Right atrium auricular region (tissue), 2 donors: ENCODE measurements at regions not wholly inside any gene's neighbourhood (a gene's known extent, or its start where the extent isn't known, plus 50 kb on each side); places are given as distances from the start of the nearest gene placed in this dataset.
"Not testable (repeated sequence)": the region's sequence is repeated elsewhere in the genome, so short reads cannot be mapped to it uniquely, and the experiment has no call there.

Source experiments
- DNase-seq: peaks from one replicate; pipeline ENCODE4 v3.0.0-alpha.2; 2019; ENCODE audit warnings: low spot score
- H3K27ac ChIP-seq, 2 donors: fragments of 200-600 bp; sonication (generic); 1 replicate in 1 of 2; 2 replicates in 1 of 2; pipeline ENCODE4 v1.5.1; 2016 to 2019
- H3K27me3 ChIP-seq, 2 donors: fragments of 200-600 bp; sonication (generic); one replicate each; pipeline versions ENCODE4 v1.5.1 to v1.6.0; 2017 to 2019
- H3K36me3 ChIP-seq: fragments of 200-600 bp; sonication (generic); one replicate; pipeline ENCODE4 v1.5.1; 2016
- H3K4me1 ChIP-seq, 2 donors: fragments of 200-600 bp; sonication (generic); one replicate each; pipeline versions ENCODE4 v1.5.1 to v1.6.0; 2017 to 2019
- H3K4me3 ChIP-seq, 2 donors: fragments of 200-600 bp; sonication (generic); 1 replicate in 1 of 2; 2 replicates in 1 of 2; pipeline ENCODE4 v1.5.1; 2017 to 2019; ENCODE audit warnings: mild to moderate bottlenecking in 1 of 2, moderate library complexity in 1 of 2
- H3K9me3 ChIP-seq, 2 donors: fragments of 200-600 bp; sonication (generic); one replicate each; pipeline ENCODE4 v1.5.1; 2019
- CTCF ChIP-seq, 2 donors: fragments of 200-600 bp; sonication (generic); IDR thresholded peaks; one replicate each; pipeline ENCODE4 v1.5.1; 2019; ENCODE audit warnings: antibody characterized with exemption in 2 of 2

GRCh38 chr16:62794724-62795123, 758.5 kb upstream of the CDH8 start:
- DNase-seq = no peak
- Histone ChIP-seq H3K27me3 (no peaks in the 10 kb centered on the region), H3K36me3 (no peaks in the 10 kb centered on the region), H3K4me3 (no peak overlapping the region), H3K4me1 (no peaks in the 10 kb centered on the region), H3K27ac (no peak overlapping the region), H3K9me3 (peaks cover 0 to 3% of the 10 kb centered on the region in 2 donors)
- TF ChIP-seq CTCF (IDR thresholded peaks at IDR 0.05) = no peak

- H3K4me1 ChIP-seq, H3K36me3 ChIP-seq, H3K27me3 ChIP-seq, DNase-seq, H3K27ac ChIP-seq, H3K4me3 ChIP-seq: not testable (repeated sequence)
- H3K9me3 ChIP-seq = peaks cover 0 to 11% of the 10 kb centered on the region in 2 donors
Observed at GRCh38 chr16:62780081-62780480, 743.8 kb upstream of the CDH8 start.

- H3K27ac ChIP-seq = no peak overlapping the region
- no peaks in the 10 kb centered on the region for H3K4me1 ChIP-seq
- TF ChIP-seq CTCF (IDR thresholded peaks at IDR 0.05) = no peak
- H3K27me3 ChIP-seq = no peaks in the 10 kb centered on the region
- no peaks in the 10 kb centered on the region for H3K9me3 ChIP-seq
- H3K36me3 ChIP-seq = no peaks in the 10 kb centered on the region
- DNase-seq = no peak
- no peak overlapping the region for H3K4me3 ChIP-seq
Observed at GRCh38 chr16:62764572-62764971, 728.3 kb upstream of the CDH8 start.

- Histone ChIP-seq H3K27ac (no peak overlapping the region), H3K9me3 (no peaks in the 10 kb centered on the region), H3K4me1 (no peaks in the 10 kb centered on the region), H3K27me3 (no peaks in the 10 kb centered on the region), H3K4me3 (no peak overlapping the region), H3K36me3 (no peaks in the 10 kb centered on the region)
- DNase-seq = no peak
- TF ChIP-seq CTCF (IDR thresholded peaks at IDR 0.05) = no peak
Observed at GRCh38 chr16:62760398-62760797, 724.2 kb upstream of the CDH8 start.

GRCh38 chr16:62755938-62756337, 719.7 kb upstream of the CDH8 start:
- TF ChIP-seq CTCF (IDR thresholded peaks at IDR 0.05) = no peak
- Histone ChIP-seq H3K9me3 (no peaks in the 10 kb centered on the region), H3K27me3 (no peaks in the 10 kb centered on the region), H3K27ac (no peak overlapping the region), H3K4me1 (no peaks in the 10 kb centered on the region), H3K4me3 (no peak overlapping the region), H3K36me3 (no peaks in the 10 kb centered on the region)
- no peak for DNase-seq

GRCh38 chr16:62752854-62753253, 716.6 kb upstream of the CDH8 start:
- no peak overlapping the region for H3K27ac ChIP-seq
- no peak overlapping the region for H3K4me3 ChIP-seq
- no peaks in the 10 kb centered on the region for H3K4me1 ChIP-seq
- no peak for DNase-seq
- no peak for TF ChIP-seq CTCF (IDR thresholded peaks at IDR 0.05)
- no peaks in the 10 kb centered on the region for H3K9me3 ChIP-seq
- H3K27me3 ChIP-seq = no peaks in the 10 kb centered on the region
- no peaks in the 10 kb centered on the region for H3K36me3 ChIP-seq
